GM18499 (cell line): ENCODE measurements at regions not wholly inside any gene's neighbourhood (a gene's known extent, or its start where the extent isn't known, plus 50 kb on each side); places are given as distances from the start of the nearest gene placed in this dataset.

Experiments
- ATAC-seq: cut with Tn5 transposase; IDR thresholded peaks from one replicate; pipeline ENCODE4 v1.9.1; 2021; ENCODE audit warnings: moderate number of reproducible peaks; ENCODE audit not compliant: insufficient read depth, unreplicated experiment

DNA sequence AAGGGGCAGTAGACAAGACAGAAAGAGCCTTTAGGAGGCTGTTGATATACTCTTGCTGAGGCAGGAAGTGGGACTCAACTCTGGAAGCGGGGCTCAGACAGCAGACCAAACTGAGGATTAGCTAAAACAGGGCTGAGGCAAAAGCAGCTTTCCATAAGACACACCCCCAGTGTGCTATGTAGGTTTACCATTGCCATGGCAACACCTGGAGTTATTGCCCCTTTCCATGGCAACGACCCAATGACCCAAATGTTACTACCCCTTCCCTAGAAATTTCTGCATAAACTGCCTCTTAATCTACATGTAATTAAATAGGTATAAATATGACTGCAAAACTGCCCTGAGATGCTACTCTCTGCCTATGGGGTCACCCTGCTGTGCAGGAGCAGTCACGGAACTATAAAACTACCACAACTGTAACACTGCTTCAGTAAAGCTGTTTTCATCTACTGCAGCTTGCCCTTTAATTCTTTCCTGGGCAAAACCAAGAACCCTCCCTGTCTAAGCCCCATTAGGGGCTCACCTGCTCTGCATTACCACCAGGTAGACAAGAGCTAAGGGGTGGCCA is 348.4 kb upstream of the PODXL start:
- no peak for ATAC-seq

DNA sequence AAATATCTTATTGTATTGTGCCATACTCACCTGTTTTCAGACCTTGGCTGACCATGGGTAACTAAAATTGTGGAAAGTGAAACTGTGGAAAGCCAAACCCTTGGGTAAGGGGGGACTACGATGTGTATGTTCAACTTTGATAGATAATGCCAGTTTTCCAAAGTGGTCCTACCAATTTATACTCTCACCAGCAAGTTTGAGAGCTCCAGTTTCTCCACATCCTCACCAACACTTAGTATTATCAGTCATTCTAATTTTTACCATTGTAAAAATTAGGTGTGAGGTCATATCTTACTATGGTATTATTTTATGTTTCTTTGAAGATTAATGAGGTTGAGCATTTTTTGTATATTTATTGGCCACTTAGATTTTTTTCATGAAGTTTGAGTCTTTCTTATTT is 346.9 kb upstream of the PODXL start:
- no peak for ATAC-seq

DNA sequence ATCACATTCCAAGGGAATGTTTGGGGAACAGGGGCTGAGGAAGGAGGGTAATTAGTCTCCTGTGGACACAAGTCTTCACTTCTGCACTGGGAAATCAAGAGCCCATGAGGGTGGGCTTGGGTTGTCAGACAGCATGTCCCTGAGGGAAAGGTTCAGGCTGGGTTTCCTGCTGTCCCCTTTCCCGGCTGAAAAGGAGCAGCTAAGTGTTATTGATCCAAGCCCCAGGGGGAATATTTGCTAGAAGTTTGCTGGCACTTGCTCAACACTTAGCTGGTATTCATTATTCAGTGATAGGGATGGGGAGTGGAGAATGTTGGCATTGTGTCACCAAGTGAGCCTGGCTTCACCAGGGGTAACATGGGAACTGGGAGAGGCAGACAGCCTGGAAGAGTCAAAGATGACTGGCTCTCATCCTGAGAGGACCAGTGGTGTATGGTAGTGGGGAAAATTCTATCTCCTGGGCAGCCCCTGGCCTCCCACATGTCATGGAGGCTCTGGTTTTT is 344.4 kb upstream of the PODXL start:
- no peak for ATAC-seq

DNA sequence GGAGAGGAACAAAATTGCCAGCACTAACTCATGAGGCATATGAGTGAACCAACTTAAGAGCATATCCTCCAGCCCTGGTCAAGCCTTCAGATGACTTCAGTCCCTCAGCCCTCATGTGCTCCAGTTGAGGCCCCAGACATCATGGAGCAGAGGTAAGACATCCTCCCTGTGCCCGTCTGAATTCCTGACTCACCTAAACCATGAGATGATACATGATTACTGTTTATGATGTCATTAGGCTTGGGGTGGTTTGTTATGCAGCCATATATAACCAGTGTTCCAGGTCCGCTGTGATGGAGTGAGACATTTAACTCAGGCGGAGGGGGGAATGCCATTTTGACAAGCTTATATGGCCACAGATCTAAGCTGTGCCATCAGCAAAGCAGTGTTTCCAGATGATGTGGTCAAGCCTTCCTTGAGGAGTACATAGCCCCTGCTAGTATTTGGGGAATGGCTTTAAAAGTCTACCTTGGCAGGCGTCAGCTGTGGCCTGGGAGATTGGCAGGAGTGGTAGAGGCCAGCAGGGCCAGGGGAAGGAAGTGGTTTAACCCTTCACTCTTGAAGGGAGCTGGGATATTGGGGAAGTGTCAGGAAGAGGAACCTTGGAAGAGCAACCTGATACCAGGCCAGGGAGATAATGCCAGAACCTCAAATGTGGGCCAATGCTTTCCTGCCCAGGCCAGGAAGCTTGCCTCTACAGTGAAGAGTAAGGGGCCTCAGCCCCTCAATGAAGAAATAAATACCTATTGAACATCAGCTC is 343.0 kb upstream of the PODXL start:
- no peak for ATAC-seq

- ATAC-seq, result no peak
Observed at GRCh38 chr7:131898418-131898817, 342.0 kb upstream of the PODXL start.

GRCh38 chr7:131897790-131898165 is 341.4 kb upstream of the PODXL start:
- no peak for ATAC-seq

DNA sequence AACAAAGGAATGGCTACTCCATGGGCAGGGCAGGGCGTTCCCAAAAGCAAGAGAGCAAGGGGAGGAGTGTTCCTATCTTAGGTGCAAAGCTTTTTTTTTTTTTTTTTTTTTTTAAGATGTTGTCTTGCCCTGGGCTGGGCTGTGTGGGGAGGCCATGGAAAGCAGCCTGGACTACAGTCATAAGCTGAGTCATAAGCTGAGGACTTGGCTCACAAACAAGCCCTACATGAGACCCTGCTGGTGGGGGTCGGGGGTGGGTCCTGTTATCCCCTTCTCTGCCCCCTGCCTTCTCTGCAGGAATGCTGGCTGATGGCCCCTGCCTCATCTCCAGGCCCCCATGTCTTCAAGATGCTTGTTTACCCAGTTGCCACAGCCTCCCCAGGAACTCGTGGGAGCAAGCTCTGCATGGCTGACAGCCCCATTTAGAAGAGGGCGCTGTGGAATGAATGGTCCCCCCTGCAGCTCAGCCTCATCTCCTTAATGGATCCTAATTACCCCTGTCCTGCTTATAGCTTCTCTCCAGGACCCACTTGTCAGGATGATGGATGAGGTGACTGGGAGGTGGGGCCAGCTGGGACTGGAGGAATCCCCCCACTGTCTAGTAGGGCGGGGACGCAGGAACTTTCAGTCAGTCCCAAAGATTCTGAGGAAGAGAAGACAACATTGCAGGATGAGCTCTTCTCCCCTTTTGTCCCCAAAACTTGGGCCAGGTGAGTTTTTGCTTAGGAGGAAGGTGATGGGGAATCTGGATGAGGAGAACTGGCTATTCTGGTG is 340.8 kb upstream of the PODXL start:
- no peak for ATAC-seq

DNA sequence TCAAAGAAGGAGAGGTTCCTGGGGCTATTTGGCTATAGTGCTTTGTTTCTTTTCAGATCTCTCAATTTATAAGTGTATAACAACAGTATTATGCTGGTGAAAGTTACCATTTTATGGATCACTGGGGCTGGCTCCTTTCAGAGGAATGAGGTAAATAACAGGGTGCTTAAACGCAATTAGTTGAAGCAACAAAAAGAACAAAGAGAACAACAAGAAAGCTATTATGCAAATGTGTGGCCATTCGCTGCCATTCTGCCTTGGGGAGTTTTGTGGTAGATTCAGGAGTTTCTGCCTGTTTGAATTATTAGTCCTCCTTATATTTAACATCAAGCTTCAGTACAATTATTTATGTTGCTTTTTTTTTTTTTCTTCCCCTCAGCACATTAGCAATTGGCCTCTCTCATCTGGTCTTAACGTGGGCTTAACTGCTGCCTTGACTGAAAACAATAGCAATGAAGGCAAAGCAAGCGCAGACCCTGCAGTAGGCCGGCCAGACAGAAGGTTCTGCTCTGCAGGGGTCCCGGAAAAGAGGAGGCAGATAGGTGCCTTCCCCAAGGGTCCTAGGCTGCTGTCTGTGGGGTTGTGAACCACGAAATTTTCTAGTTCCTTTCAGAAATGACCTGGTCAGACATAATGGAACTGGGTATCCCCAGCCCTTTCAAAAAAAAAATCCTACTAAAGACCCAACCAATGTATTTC is 339.9 kb upstream of the PODXL start:
- ATAC-seq, result no peak

GRCh38 chr7:131895541-131896164 is 339.2 kb upstream of the PODXL start:
- ATAC-seq, result no peak

GRCh38 chr7:131893631-131894340 is 337.4 kb upstream of the PODXL start:
- no peak for ATAC-seq

GRCh38 chr7:131890176-131890575 is 333.7 kb upstream of the PODXL start:
- no peak for ATAC-seq

GRCh38 chr7:131889572-131890150 is 333.2 kb upstream of the PODXL start:
- ATAC-seq, result no peak

DNA sequence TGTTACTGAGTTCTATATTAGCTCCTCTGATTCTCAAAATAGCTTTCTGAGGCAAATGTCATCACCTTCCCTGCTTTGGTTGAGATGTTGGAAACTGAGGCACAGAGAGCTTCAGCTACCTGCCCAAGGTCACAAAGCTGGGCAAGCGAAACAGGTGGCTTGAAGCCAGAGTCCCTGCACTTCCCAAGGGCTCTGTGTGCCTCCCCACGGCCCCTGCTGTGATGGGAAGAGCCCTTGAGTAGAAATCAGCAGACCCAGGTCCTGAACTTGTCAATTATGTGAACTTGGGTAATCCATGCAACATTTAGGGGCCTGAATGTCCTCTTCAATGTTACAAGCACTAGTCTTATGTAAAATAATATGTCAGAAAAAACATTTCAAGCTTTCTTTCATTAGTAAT is 327.3 kb upstream of the PODXL start:
- no peak for ATAC-seq

- no peak for ATAC-seq
Observed at GRCh38 chr7:131883196-131883595, 326.8 kb upstream of the PODXL start.

DNA sequence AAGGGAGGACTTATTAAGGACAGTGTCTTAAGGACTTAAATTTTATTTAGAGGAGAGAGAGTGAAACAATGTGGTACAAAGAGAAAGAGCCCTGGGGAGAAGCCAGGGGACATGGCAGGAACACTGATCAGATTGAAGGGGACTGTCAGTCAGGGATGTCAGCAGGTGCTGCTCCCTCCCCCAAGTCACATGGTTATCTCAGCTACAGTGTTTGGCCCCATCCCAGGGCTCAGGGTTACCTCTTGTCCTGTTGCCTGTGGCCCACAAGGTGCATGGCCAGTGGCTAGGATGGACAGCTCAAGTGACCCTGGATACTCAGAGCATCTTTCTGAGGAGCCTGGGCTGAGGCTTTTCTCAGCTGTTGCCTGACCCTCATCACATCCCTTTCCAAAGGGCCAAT is 325.9 kb upstream of the PODXL start:
- ATAC-seq, result no peak

GRCh38 chr7:131880078-131880477 is 323.6 kb upstream of the PODXL start:
- no peak for ATAC-seq

GRCh38 chr7:131879424-131879823 is 323.0 kb upstream of the PODXL start:
- ATAC-seq, result no peak

GRCh38 chr7:131878777-131879176 is 322.3 kb upstream of the PODXL start:
- no peak for ATAC-seq

- no peak for ATAC-seq
Observed at GRCh38 chr7:131873581-131873980, 317.2 kb upstream of the PODXL start.
